Activated B cell treated with CpG ODN at 0.5 μM for 24 hours (primary cell): ENCODE measurements at regions not wholly inside any gene's neighbourhood (a gene's known extent, or its start where the extent isn't known, plus 50 kb on each side); places are given as distances from the start of the nearest gene placed in this dataset.

Experiments used
- ATAC-seq: fragments of 200-7000 bp; cut with Tn5 transposase; one replicate; pipeline ENCODE4 v1.10.0; 2021; ENCODE audit warnings: low read depth, mild to moderate bottlenecking, moderate library complexity
- CTCF ChIA-PET: fragments of 350-600 bp; sonication (Branson Sonifier 250); formaldehyde crosslinking; loops from one replicate; lab custom pipeline; 2021; ENCODE audit warnings: antibody characterized with exemption; lab: Charles Lee
- POLR2A ChIA-PET: fragments of 350-600 bp; sonication (Branson Sonifier 250); formaldehyde crosslinking; loops from one replicate; lab custom pipeline; 2021; ENCODE audit warnings: antibody characterized with exemption; lab: Charles Lee
- DNase-seq: peaks from one replicate; pipeline ENCODE4 v3.0.0; 2022
- H3K27ac Mint-ChIP-seq: one replicate; pipeline ENCODE4 v1.8.0; 2020; ENCODE audit warnings: mixed read lengths
- H3K27me3 Mint-ChIP-seq: one replicate; pipeline ENCODE4 v1.8.0; 2021; ENCODE audit warnings: mixed read lengths
- H3K36me3 Mint-ChIP-seq: one replicate; pipeline ENCODE4 v1.8.0; 2021; ENCODE audit warnings: low read depth, mixed read lengths
- H3K4me1 Mint-ChIP-seq: one replicate; pipeline ENCODE4 v1.8.0; 2021; ENCODE audit warnings: mixed read lengths
- H3K4me3 Mint-ChIP-seq: one replicate; pipeline ENCODE4 v1.8.0; 2020; ENCODE audit warnings: mild to moderate bottlenecking, mixed read lengths
- H3K9me3 Mint-ChIP-seq: one replicate; pipeline ENCODE4 v1.8.0; 2020; ENCODE audit warnings: mixed read lengths
- CTCF ChIP-seq: fragments of 200-600 bp; IDR thresholded peaks from one replicate; pipeline ENCODE4 v1.8.0; 2022; ENCODE audit warnings: antibody characterized with exemption, mild to moderate bottlenecking
- intact Hi-C: fragments of 100-400 bp; cut with micrococcal nuclease; formaldehyde crosslinking; loops from one replicate; pipeline ENCODE4 v1.15.1; 2024

GRCh38 chr5:143454936-143455516 is 51.5 kb upstream of the NR3C1 start:
- Mint-ChIP-seq H3K27me3 (no peaks in the 10 kb centered on the region), H3K9me3 (no peaks in the 10 kb centered on the region), H3K36me3 (no peaks in the 10 kb centered on the region), H3K4me3 (no peak overlapping the region), H3K27ac (no peak overlapping the region), H3K4me1 (peaks cover 5% of the 10 kb centered on the region)
- POLR2A ChIA-PET: no interaction called here
- CTCF ChIA-PET: no interaction called here
- DNase-seq: no peak
- ATAC-seq: no peak
- intact Hi-C loops: no loop called here
- TF ChIP-seq CTCF: no peak

DNA sequence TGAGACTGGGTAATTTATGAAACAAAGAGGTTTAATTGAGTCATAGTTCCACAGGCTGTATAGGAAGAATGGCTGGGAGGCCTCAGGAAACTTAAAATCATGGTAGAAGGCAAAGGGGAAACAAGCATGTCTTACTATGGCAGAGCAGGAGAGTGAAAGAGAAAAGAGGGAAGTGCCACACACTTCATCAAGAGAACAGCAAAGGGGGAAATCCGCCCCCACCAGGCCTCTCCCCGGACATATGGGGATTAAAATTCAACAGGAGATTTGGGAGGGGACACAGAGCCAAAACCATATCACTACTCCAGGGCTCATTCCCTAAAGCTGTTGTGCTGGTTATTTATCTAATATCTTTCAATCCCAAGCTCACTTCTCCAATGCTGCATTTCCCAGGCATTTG is 50.2 kb upstream of the NR3C1 start:
- ChIA-PET POLR2A (interaction anchor here (0.8 kb wide), 1 partner anchor 49 kb away, joined by 6 read pairs; no protein-coding TSS in a partner anchor), CTCF (no interaction called here)
- intact Hi-C loops: no loop called here
- H3K9me3 Mint-ChIP-seq: no peaks in the 10 kb centered on the region
- DNase-seq (no peak), ATAC-seq (peak; percentile 31)
- H3K27me3 Mint-ChIP-seq: no peaks in the 10 kb centered on the region
- TF ChIP-seq CTCF: no peak
- no peaks in the 10 kb centered on the region for H3K36me3 Mint-ChIP-seq
- H3K4me1 Mint-ChIP-seq: peaks cover 5% of the 10 kb centered on the region
- no peak overlapping the region for H3K27ac Mint-ChIP-seq
- H3K4me3 Mint-ChIP-seq: no peak overlapping the region
